ENCODE measurements at regions not wholly inside any gene's neighbourhood (a gene's known extent, or its start where the extent isn't known, plus 50 kb on each side); places are given as distances from the start of the nearest gene placed in this dataset.

- Histone ChIP-seq H3K4me1 (ENCODE audit: control insufficient read depth in 1 of 2, insufficient read depth in 1 of 2, low read depth in 1 of 2, low read length in 1 of 2) (no peaks in the 10 kb centered on the region), H3K27ac (no peak overlapping the region), H3K4me3 (ENCODE audit: low read depth in 1 of 2, low read length in 1 of 2) (no peak overlapping the region), H3K36me3 (no peaks in the 10 kb centered on the region), H3K9me3 (no peaks in the 10 kb centered on the region), H3K27me3 (no peaks in the 10 kb centered on the region)
- no peak for TF ChIP-seq CTCF (IDR thresholded peaks at IDR 0.05)
Observed at GRCh38 chr2:144712550-144712940, 192.6 kb upstream of the ZEB2 start.

- no peaks in the 10 kb centered on the region for H3K4me1 ChIP-seq (ENCODE audit: control insufficient read depth in 1 of 2, insufficient read depth in 1 of 2, low read depth in 1 of 2, low read length in 1 of 2)
- H3K27me3 ChIP-seq = no peaks in the 10 kb centered on the region
- no peaks in the 10 kb centered on the region for H3K36me3 ChIP-seq
- no peak overlapping the region for H3K27ac ChIP-seq
- no peak overlapping the region for H3K4me3 ChIP-seq (ENCODE audit: low read depth in 1 of 2, low read length in 1 of 2)
- no peaks in the 10 kb centered on the region for H3K9me3 ChIP-seq
- TF ChIP-seq CTCF (IDR thresholded peaks at IDR 0.05) = no peak
Observed at GRCh38 chr2:144711630-144712549, 192.0 kb upstream of the ZEB2 start.

- Histone ChIP-seq H3K36me3 (no peaks in the 10 kb centered on the region), H3K27me3 (no peaks in the 10 kb centered on the region), H3K9me3 (no peaks in the 10 kb centered on the region), H3K27ac (no peak overlapping the region), H3K4me1 (ENCODE audit: control insufficient read depth in 1 of 2, insufficient read depth in 1 of 2, low read depth in 1 of 2, low read length in 1 of 2) (peaks cover 0 to 3% of the 10 kb centered on the region in 2 experiments), H3K4me3 (ENCODE audit: low read depth in 1 of 2, low read length in 1 of 2) (no peak overlapping the region)
- TF ChIP-seq CTCF (IDR thresholded peaks at IDR 0.05) = no peak
Observed at GRCh38 chr2:144711084-144711483, 191.2 kb upstream of the ZEB2 start.

- no peaks in the 10 kb centered on the region for H3K27me3 ChIP-seq
- H3K36me3 ChIP-seq = no peaks in the 10 kb centered on the region
- peaks cover 21 to 24% of the 10 kb centered on the region in 2 experiments for H3K4me1 ChIP-seq (ENCODE audit: control insufficient read depth in 1 of 2, insufficient read depth in 1 of 2, low read depth in 1 of 2, low read length in 1 of 2)
- H3K4me3 ChIP-seq (ENCODE audit: low read depth in 1 of 2, low read length in 1 of 2) = no peak overlapping the region
- H3K9me3 ChIP-seq = no peaks in the 10 kb centered on the region
- no peak for TF ChIP-seq CTCF (IDR thresholded peaks at IDR 0.05)
- H3K27ac ChIP-seq = no peak overlapping the region
Observed at GRCh38 chr2:144708626-144709025, 188.7 kb upstream of the ZEB2 start.

- no peaks in the 10 kb centered on the region for H3K9me3 ChIP-seq
- H3K4me3 ChIP-seq (ENCODE audit: low read depth in 1 of 2, low read length in 1 of 2) = no peak overlapping the region
- TF ChIP-seq CTCF (IDR thresholded peaks at IDR 0.05) = no peak
- no peak overlapping the region for H3K27ac ChIP-seq
- H3K27me3 ChIP-seq = no peaks in the 10 kb centered on the region
- peaks cover 29 to 32% of the 10 kb centered on the region in 2 experiments for H3K4me1 ChIP-seq (ENCODE audit: control insufficient read depth in 1 of 2, insufficient read depth in 1 of 2, low read depth in 1 of 2, low read length in 1 of 2)
- H3K36me3 ChIP-seq = no peaks in the 10 kb centered on the region
Observed at GRCh38 chr2:144707736-144708326, 187.9 kb upstream of the ZEB2 start.

Measured in neutrophil (primary cell).